H9 (cell line): ENCODE measurements at regions not wholly inside any gene's neighbourhood (a gene's known extent, or its start where the extent isn't known, plus 50 kb on each side); places are given as distances from the start of the nearest gene placed in this dataset.

Source experiments
- DNase-seq: peaks from one replicate; pipeline ENCODE4 v3.0.0-alpha.2; 2017
- H2AFZ ChIP-seq: one replicate; pipeline ENCODE4 v1.6.1; 2013; ENCODE audit warnings: mild to moderate bottlenecking, low read length, control low read depth, moderate library complexity
- H2AK5ac ChIP-seq: 2 replicates; pipeline ENCODE4 v1.6.1; 2013; ENCODE audit warnings: low read length, control low read depth, mixed read lengths; ENCODE audit not compliant: insufficient read length
- H2BK120ac ChIP-seq: one replicate; pipeline ENCODE4 v1.6.1; 2013; ENCODE audit warnings: low read depth, mild to moderate bottlenecking, low read length, control low read depth, inconsistent platforms; ENCODE audit not compliant: poor library complexity, severe bottlenecking
- H2BK12ac ChIP-seq: 2 replicates; pipeline ENCODE4 v1.6.1; 2013; ENCODE audit warnings: low read length, control low read depth, mixed read lengths, low read depth; ENCODE audit not compliant: insufficient read length
- H2BK15ac ChIP-seq: 2 replicates; pipeline ENCODE4 v1.6.1; 2013; ENCODE audit warnings: low read depth, low read length, control low read depth
- H2BK20ac ChIP-seq: one replicate; pipeline ENCODE4 v1.6.1; 2013; ENCODE audit warnings: low read depth, mild to moderate bottlenecking, low read length, control low read depth, inconsistent platforms; ENCODE audit not compliant: poor library complexity, severe bottlenecking
- H2BK5ac ChIP-seq: 2 replicates; pipeline ENCODE4 v1.6.1; 2013; ENCODE audit warnings: low read length, control low read depth, mixed read lengths; ENCODE audit not compliant: insufficient read length
- H3K14ac ChIP-seq: 2 replicates; pipeline ENCODE4 v1.6.1; 2013; ENCODE audit warnings: low read length, control low read depth; ENCODE audit not compliant: insufficient read depth
- H3K18ac ChIP-seq: 2 replicates; pipeline ENCODE4 v1.6.1; 2013; ENCODE audit warnings: low read depth, mild to moderate bottlenecking, mixed read lengths, low read length, control low read depth; ENCODE audit not compliant: insufficient read length
- H3K23ac ChIP-seq: 2 replicates; pipeline ENCODE4 v1.6.1; 2013; ENCODE audit warnings: low read length, control low read depth, mixed read lengths, low read depth; ENCODE audit not compliant: insufficient read length
- H3K23me2 ChIP-seq: 2 replicates; pipeline ENCODE4 v1.6.1; 2013; ENCODE audit warnings: low read depth, mild to moderate bottlenecking, mixed read lengths, low read length, control low read depth; ENCODE audit not compliant: insufficient read length, poor library complexity, severe bottlenecking
- H3K27ac ChIP-seq: 2 replicates; pipeline ENCODE4 v1.5.1; 2013; ENCODE audit warnings: low read length, control low read depth, mixed read lengths, low read depth; ENCODE audit not compliant: insufficient read length
- H3K27me3 ChIP-seq: 2 replicates; pipeline ENCODE4 v1.6.1; 2013; ENCODE audit warnings: low read length, control low read depth, inconsistent platforms; ENCODE audit not compliant: insufficient read depth
- H3K4ac ChIP-seq: 2 replicates; pipeline ENCODE4 v1.6.1; 2013; ENCODE audit warnings: low read depth, mild to moderate bottlenecking, control low read depth, inconsistent platforms, low read length, moderate library complexity
- H3K4me1 ChIP-seq: 2 replicates; pipeline ENCODE4 v1.6.1; 2013; ENCODE audit warnings: low read length, control low read depth, inconsistent platforms; ENCODE audit not compliant: insufficient read depth
- H3K4me2 ChIP-seq: 2 replicates; pipeline ENCODE4 v1.6.1; 2013; ENCODE audit warnings: low read length, control low read depth, mixed read lengths; ENCODE audit not compliant: insufficient read length, insufficient read depth
- H3K56ac ChIP-seq: 2 replicates; pipeline ENCODE4 v1.6.1; 2013; ENCODE audit warnings: low read depth, mild to moderate bottlenecking, mixed read lengths, low read length, control low read depth; ENCODE audit not compliant: insufficient read length
- H3K79me1 ChIP-seq: 2 replicates; pipeline ENCODE4 v1.6.1; 2013; ENCODE audit warnings: low read depth, mild to moderate bottlenecking, moderate library complexity, low read length, control low read depth, inconsistent platforms; ENCODE audit not compliant: insufficient read depth, poor library complexity, severe bottlenecking
- H3K79me2 ChIP-seq: 2 replicates; pipeline ENCODE4 v1.6.1; 2013; ENCODE audit warnings: low read length, control low read depth, inconsistent platforms; ENCODE audit not compliant: insufficient read depth
- H3K9ac ChIP-seq: 2 replicates; pipeline ENCODE4 v1.6.1; 2013; ENCODE audit warnings: low read length, control low read depth, mixed read lengths; ENCODE audit not compliant: insufficient read length; ENCODE audit errors: extremely low read depth
- H3K9me3 ChIP-seq: one replicate; pipeline ENCODE4 v1.6.1; 2013; ENCODE audit warnings: low read depth, low read length, inconsistent platforms; ENCODE audit not compliant: control insufficient read depth
- H3T11ph ChIP-seq: one replicate; pipeline ENCODE4 v1.6.1; 2013; ENCODE audit warnings: mild to moderate bottlenecking, low read length, control low read depth, inconsistent platforms
- H4K20me1 ChIP-seq: one replicate; pipeline ENCODE4 v1.6.1; 2013; ENCODE audit not compliant: control insufficient read depth, insufficient read length, insufficient read depth
- H4K5ac ChIP-seq: 2 replicates; pipeline ENCODE4 v1.6.1; 2013; ENCODE audit warnings: low read depth, mild to moderate bottlenecking, mixed read lengths, low read length, control low read depth; ENCODE audit not compliant: insufficient read length
- H4K8ac ChIP-seq: replicated peaks from 2 replicates; pipeline ENCODE4 v1.6.1; 2013; ENCODE audit warnings: low read length, control low read depth, mixed read lengths, low read depth; ENCODE audit not compliant: insufficient read length
- H4K91ac ChIP-seq: 2 replicates; pipeline ENCODE4 v1.6.1; 2013; ENCODE audit warnings: low read depth, mild to moderate bottlenecking, moderate library complexity, mixed read lengths, low read length, control low read depth; ENCODE audit not compliant: insufficient read length
- H3K27ac Mint-ChIP-seq, 3 experiments: 2 replicates in 2 of 3; 3 replicates in 1 of 3; pipeline ENCODE4 v1.8.0; 2020 to 2021; ENCODE audit warnings: mixed read lengths in 3 of 3, mild to moderate bottlenecking in 1 of 3, moderate library complexity in 1 of 3
- H3K27me3 Mint-ChIP-seq: 2 replicates; pipeline ENCODE4 v1.8.0; 2021; ENCODE audit warnings: low read depth, mild to moderate bottlenecking, moderate library complexity, mixed read lengths
- H3K36me3 Mint-ChIP-seq, 3 experiments: 2 replicates in 2 of 3; 3 replicates in 1 of 3; pipeline ENCODE4 v1.8.0; 2020 to 2021; ENCODE audit warnings: low read depth in 3 of 3, mixed read lengths in 3 of 3; ENCODE audit not compliant: insufficient read depth in 1 of 3
- H3K4me1 Mint-ChIP-seq, 2 experiments: 2 replicates each; pipeline ENCODE4 v1.8.0; 2020; ENCODE audit warnings: mixed read lengths in 2 of 2
- H3K4me3 Mint-ChIP-seq, 2 experiments: 2 replicates in 1 of 2; 3 replicates in 1 of 2; pipeline ENCODE4 v1.8.0; 2020 to 2021; ENCODE audit warnings: mild to moderate bottlenecking in 2 of 2, mixed read lengths in 2 of 2, moderate library complexity in 1 of 2
- H3K9me3 Mint-ChIP-seq, 2 experiments: 2 replicates in 1 of 2; 3 replicates in 1 of 2; pipeline ENCODE4 v1.8.0; 2020; ENCODE audit warnings: mild to moderate bottlenecking in 2 of 2, mixed read lengths in 2 of 2, moderate library complexity in 1 of 2
- WGBS: extraction: QIAGEN DNeasy Blood & Tissue Kit; methylation state at CpG from one replicate; pipeline ENCODE4 v1.1.7; 2013; ENCODE audit warnings: missing lambda C conversion rate, low lambda C conversion rate, mixed read lengths; ENCODE audit not compliant: insufficient read length; ENCODE audit errors: extremely low coverage; 5-methylcytosine and 5-hydroxymethylcytosine counted together
- TF ChIP-seq, protein P1 (sequence below): fragments of 200-600 bp; sonication (generic); conservative IDR thresholded peaks from 3 replicates; pipeline ENCODE4 v1.8.0; 2021; ENCODE audit warnings: antibody characterized with exemption, mild to moderate bottlenecking

DNA sequence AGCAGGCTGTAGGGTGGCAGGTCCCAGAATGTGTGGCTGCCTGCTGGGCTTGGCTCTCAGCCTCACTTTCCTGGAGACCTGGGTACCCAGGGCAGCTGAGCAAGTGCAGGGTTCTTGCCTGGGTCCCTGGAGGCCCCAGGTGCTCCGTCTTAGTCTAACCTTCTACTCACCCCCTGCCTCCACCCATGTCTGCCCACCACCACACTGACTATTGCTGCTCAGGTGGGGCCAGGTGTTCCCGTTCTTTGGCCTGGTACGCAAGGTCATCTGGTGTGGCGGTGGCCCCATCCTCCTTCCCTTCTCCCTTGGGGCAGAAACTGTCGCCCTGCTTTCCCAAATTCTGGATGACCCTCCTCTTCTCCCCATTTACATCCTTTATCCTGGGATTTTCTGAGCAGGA, 319.9 kb downstream of the TMEM121 start:
- Mint-ChIP-seq H3K4me3 (no peak overlapping the region), H3K27ac (no peak overlapping the region), H3K9me3 (peaks cover 85 to 86% of the 10 kb centered on the region in 2 experiments), H3K4me1 (no peaks in the 10 kb centered on the region), H3K36me3 (peaks cover 15 to 41% (median 22%) of the 10 kb centered on the region in 3 experiments), H3K27me3 (peaks cover 5% of the 10 kb centered on the region; the same call in 1 of the 2 replicates)
- no CpG with 5 or more reads among the region's 5 CpGs for WGBS
- Histone ChIP-seq H3K4me2 (no peak overlapping the region), H3K23ac (no peak overlapping the region), H3K27me3 (no peaks in the 10 kb centered on the region), H3K23me2 (no peaks in the 10 kb centered on the region), H3K56ac (no peak overlapping the region), H4K5ac (no peak overlapping the region), H3K4ac (no peak overlapping the region), H3K9ac (no peak overlapping the region), H3K4me1 (no peaks in the 10 kb centered on the region), H3K27ac (no peak overlapping the region), H4K20me1 (no peaks in the 10 kb centered on the region), H3T11ph (no peak overlapping the region), H2AK5ac (no peak overlapping the region), H3K79me2 (no peaks in the 10 kb centered on the region), H2BK120ac (no peak overlapping the region), H2BK15ac (no peak overlapping the region), H2BK20ac (no peak overlapping the region), H4K8ac (no peak overlapping the region), H2BK5ac (no peak overlapping the region), H4K91ac (no peak overlapping the region), H2AFZ (no peak overlapping the region), H3K79me1 (no peaks in the 10 kb centered on the region), H2BK12ac (no peak overlapping the region), H3K9me3 (peaks cover 94% of the 10 kb centered on the region), H3K14ac (no peak overlapping the region), H3K18ac (no peak overlapping the region)
- TF ChIP-seq, protein P1, sequence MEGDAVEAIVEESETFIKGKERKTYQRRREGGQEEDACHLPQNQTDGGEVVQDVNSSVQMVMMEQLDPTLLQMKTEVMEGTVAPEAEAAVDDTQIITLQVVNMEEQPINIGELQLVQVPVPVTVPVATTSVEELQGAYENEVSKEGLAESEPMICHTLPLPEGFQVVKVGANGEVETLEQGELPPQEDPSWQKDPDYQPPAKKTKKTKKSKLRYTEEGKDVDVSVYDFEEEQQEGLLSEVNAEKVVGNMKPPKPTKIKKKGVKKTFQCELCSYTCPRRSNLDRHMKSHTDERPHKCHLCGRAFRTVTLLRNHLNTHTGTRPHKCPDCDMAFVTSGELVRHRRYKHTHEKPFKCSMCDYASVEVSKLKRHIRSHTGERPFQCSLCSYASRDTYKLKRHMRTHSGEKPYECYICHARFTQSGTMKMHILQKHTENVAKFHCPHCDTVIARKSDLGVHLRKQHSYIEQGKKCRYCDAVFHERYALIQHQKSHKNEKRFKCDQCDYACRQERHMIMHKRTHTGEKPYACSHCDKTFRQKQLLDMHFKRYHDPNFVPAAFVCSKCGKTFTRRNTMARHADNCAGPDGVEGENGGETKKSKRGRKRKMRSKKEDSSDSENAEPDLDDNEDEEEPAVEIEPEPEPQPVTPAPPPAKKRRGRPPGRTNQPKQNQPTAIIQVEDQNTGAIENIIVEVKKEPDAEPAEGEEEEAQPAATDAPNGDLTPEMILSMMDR: no peak
- DNase-seq: no peak
